ENCODE measurements at regions not wholly inside any gene's neighbourhood (a gene's known extent, or its start where the extent isn't known, plus 50 kb on each side); places are given as distances from the start of the nearest gene placed in this dataset.

- H3K4me3 ChIP-seq (ENCODE audit: low read depth, low read length) = no peak overlapping the region
- no peaks in the 10 kb centered on the region for H3K36me3 ChIP-seq (ENCODE audit: control insufficient read depth, insufficient read depth, low read length)
- H3K9ac ChIP-seq (ENCODE audit: low read length) = no peak overlapping the region
- H3K4me1 ChIP-seq (ENCODE audit: control insufficient read depth, insufficient read depth, low read length) = no peaks in the 10 kb centered on the region
- no peak overlapping the region for H3K27ac ChIP-seq (ENCODE audit: low read depth, low read length)
- no peaks in the 10 kb centered on the region for H3K27me3 ChIP-seq (ENCODE audit: control insufficient read depth, insufficient read depth, low read length)
- H3K9me3 ChIP-seq (ENCODE audit: control insufficient read depth, insufficient read depth, low read depth, low read length) = peaks cover 13% of the 10 kb centered on the region
These were observed 51.8 kb upstream of the DTNBP1 start for GRCh38 chr6:15714658-15715057.

- Histone ChIP-seq H3K4me3 (ENCODE audit: low read depth, low read length) (no peak overlapping the region), H3K27me3 (ENCODE audit: control insufficient read depth, insufficient read depth, low read length) (no peaks in the 10 kb centered on the region), H3K9ac (ENCODE audit: low read length) (no peak overlapping the region), H3K9me3 (ENCODE audit: control insufficient read depth, insufficient read depth, low read depth, low read length) (peaks cover 13% of the 10 kb centered on the region), H3K36me3 (ENCODE audit: control insufficient read depth, insufficient read depth, low read length) (no peaks in the 10 kb centered on the region), H3K27ac (ENCODE audit: low read depth, low read length) (no peak overlapping the region), H3K4me1 (ENCODE audit: control insufficient read depth, insufficient read depth, low read length) (no peaks in the 10 kb centered on the region)
These were observed 50.5 kb upstream of the DTNBP1 start for GRCh38 chr6:15713325-15713724.

DNA sequence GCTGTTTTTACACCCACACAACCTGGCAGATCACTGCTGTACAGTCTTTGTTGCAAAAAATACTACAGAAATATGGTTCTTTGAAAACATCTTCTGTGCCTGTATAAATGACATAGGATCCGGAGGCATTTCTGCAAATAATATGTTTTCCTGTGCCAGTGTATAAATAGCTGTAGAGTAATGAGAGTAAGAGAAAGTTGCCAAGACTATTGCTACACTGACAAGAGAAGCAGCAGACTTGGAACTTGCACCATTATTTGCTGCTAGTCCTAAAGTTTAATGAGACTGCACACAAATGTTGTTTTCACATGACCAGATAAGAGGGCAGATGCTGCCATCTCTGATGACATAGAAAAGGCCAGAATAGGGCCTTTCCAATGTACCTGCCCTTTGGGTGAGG lies 50.0 kb upstream of the DTNBP1 start:
- no peak overlapping the region for H3K4me3 ChIP-seq (ENCODE audit: low read depth, low read length)
- no peak overlapping the region for H3K9ac ChIP-seq (ENCODE audit: low read length)
- H3K4me1 ChIP-seq (ENCODE audit: control insufficient read depth, insufficient read depth, low read length) = no peaks in the 10 kb centered on the region
- no peaks in the 10 kb centered on the region for H3K36me3 ChIP-seq (ENCODE audit: control insufficient read depth, insufficient read depth, low read length)
- H3K27ac ChIP-seq (ENCODE audit: low read depth, low read length) = no peak overlapping the region
- H3K9me3 ChIP-seq (ENCODE audit: control insufficient read depth, insufficient read depth, low read depth, low read length) = peaks cover 13% of the 10 kb centered on the region
- no peaks in the 10 kb centered on the region for H3K27me3 ChIP-seq (ENCODE audit: control insufficient read depth, insufficient read depth, low read length)
